ENCODE measurements at regions not wholly inside any gene's neighbourhood (a gene's known extent, or its start where the extent isn't known, plus 50 kb on each side); places are given as distances from the start of the nearest gene placed in this dataset.

DNA sequence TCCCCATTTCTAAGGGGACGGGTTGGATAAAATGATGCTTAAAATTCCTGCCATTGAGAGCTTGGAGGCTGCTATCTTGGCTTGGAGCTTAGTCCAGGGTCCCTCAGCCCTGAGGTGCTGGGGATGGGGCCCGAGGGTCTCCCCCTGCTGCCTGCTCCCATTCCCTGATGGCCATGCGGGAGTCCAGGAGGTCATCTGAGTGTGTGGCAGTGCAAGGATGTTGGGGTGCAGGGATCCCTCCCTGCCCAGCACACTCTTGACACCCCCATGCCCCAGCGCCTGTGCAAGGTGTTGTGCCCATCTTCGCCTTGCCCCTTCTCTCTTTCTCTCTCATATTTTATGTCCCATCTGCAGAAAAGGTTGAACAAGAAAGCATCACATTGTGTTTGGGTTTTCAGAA, 90.4 kb downstream of the IRF8 start:
- ChIA-PET CTCF (interaction anchor here (1.2 to 22.7 kb wide), 7 partner anchors 9 to 176 kb away, joined by 3 to 345 read pairs (median 20); no protein-coding TSS in a partner anchor), POLR2A (no interaction called here)
- DNase-seq (ENCODE audit: low read depth in 1 of 2, low spot score in 1 of 2), result no peak
- TF ChIP-seq FOXS1 (CRISPR knock-in tag; IDR thresholded peaks at IDR 0.05) (no peak), CBX8 (IDR thresholded peaks at IDR 0.05) (no peak), RNF2 (IDR thresholded peaks at IDR 0.05; ENCODE audit: borderline replicate concordance, low read depth) (no peak), CBX2 (IDR thresholded peaks at IDR 0.05; ENCODE audit: borderline replicate concordance, low read depth) (no peak), FOSB (CRISPR knock-in tag; IDR thresholded peaks at IDR 0.05) (no peak), SMC3 (IDR thresholded peaks at IDR 0.05) (no peak)
- TF ChIP-seq, protein P1, sequence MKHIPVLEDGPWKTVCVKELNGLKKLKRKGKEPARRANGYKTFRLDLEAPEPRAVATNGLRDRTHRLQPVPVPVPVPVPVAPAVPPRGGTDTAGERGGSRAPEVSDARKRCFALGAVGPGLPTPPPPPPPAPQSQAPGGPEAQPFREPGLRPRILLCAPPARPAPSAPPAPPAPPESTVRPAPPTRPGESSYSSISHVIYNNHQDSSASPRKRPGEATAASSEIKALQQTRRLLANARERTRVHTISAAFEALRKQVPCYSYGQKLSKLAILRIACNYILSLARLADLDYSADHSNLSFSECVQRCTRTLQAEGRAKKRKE (CRISPR knock-in tag; IDR thresholded peaks at IDR 0.05; ENCODE audit: low read depth), result no peak
- Histone ChIP-seq H3K4me3 (no peak overlapping the region), H3K27ac (no peak overlapping the region), H3K4me2 (no peak overlapping the region), H3K9me3 (no peaks in the 10 kb centered on the region), H3K4me1 (no peaks in the 10 kb centered on the region)
- no peak for FAIRE-seq
- ATAC-seq, result no peak
- WGBS (ENCODE audit: missing lambda C conversion rate), result 25% methylated on average over 5 of the region's 5 CpGs

DNA sequence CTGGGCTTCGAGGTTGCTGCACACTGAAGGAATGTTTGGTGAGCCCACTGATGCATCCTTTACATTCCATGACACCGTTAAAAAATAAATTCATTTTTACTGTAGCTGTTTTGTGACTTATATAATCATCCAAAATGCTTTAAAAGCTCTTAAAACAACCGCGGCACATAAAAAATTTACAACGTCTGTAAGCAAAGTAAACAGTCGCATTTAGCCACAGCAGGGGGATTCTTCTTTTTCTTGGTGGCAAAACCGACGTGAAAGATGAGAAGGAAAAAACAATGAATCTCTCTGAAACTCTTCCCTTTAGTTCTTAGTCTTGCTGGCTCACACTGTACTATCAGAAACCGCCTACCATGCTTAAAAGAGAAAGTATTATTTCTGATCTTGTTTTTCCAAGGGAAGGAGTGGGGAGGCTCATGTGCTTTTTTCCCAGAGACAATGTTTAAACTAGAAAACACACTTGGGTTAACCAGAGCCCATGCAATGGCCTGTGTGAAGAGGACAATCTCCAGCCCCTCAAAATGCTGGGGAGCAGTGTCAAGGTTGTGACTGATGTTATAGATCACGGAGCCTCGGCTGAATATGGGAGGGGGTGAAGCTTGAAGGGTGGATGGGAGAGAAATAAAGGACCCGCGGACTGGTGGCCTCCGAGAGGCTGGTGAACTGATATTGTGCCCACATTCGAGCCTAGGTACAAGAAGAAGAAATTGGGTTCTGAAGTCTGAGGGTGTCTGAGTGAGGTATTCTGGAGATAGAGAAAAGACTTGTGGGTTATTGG, 91.1 kb downstream of the IRF8 start:
- 32% methylated on average over 15 of the region's 15 CpGs for WGBS (ENCODE audit: missing lambda C conversion rate)
- CTCF ChIA-PET, result interaction anchor here (0.8 to 22.7 kb wide), 9 partner anchors 19 to 180 kb away, joined by 3 to 345 read pairs (median 8); no protein-coding TSS in a partner anchor
- Histone ChIP-seq H3K4me1 (no peaks in the 10 kb centered on the region), H3K27ac (no peak overlapping the region), H3K4me3 (no peak overlapping the region), H3K4me2 (no peak overlapping the region), H3K9me3 (no peaks in the 10 kb centered on the region)
- TF ChIP-seq TFCP2L1 (CRISPR knock-in tag; IDR thresholded peaks at IDR 0.05) (no peak), CEBPB (IDR thresholded peaks at IDR 0.05) (no peak), JUNB (IDR thresholded peaks at IDR 0.05) (no peak), RARB (CRISPR knock-in tag; IDR thresholded peaks at IDR 0.05) (no peak), KDM5A (IDR thresholded peaks at IDR 0.05) (no peak), MAZ (IDR thresholded peaks at IDR 0.05; ENCODE audit: borderline replicate concordance, low read depth, low read length) (no peak), EP300 (IDR thresholded peaks at IDR 0.05) (no peak), NR3C1 (IDR thresholded peaks at IDR 0.05) (no peak), CHD2 (IDR thresholded peaks at IDR 0.05; ENCODE audit: low read length, partially characterized antibody) (no peak), ZSCAN20 (CRISPR knock-in tag; IDR thresholded peaks at IDR 0.05) (no peak), RCOR1 (IDR thresholded peaks at IDR 0.05; ENCODE audit: low read depth, low read length) (no peak), CBX2 (IDR thresholded peaks at IDR 0.05; ENCODE audit: borderline replicate concordance, low read depth) (no peak), HDAC2 (IDR thresholded peaks at IDR 0.05) (no peak), ZFP36 (IDR thresholded peaks at IDR 0.05; ENCODE audit: borderline replicate concordance, partially characterized antibody) (no peak), RAD21 (conservative IDR thresholded peaks at IDR 0.05 in 1 of 2, IDR thresholded peaks at IDR 0.05 in 1 of 2) (no peak), FOSB (CRISPR knock-in tag; IDR thresholded peaks at IDR 0.05) (no peak), HEYL (CRISPR knock-in tag; IDR thresholded peaks at IDR 0.05) (no peak), TP53 (CRISPR knock-in tag; IDR thresholded peaks at IDR 0.05) (no peak)
- TF ChIP-seq, protein P2, sequence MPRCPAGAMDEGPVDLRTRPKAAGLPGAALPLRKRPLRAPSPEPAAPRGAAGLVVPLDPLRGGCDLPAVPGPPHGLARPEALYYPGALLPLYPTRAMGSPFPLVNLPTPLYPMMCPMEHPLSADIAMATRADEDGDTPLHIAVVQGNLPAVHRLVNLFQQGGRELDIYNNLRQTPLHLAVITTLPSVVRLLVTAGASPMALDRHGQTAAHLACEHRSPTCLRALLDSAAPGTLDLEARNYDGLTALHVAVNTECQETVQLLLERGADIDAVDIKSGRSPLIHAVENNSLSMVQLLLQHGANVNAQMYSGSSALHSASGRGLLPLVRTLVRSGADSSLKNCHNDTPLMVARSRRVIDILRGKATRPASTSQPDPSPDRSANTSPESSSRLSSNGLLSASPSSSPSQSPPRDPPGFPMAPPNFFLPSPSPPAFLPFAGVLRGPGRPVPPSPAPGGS (IDR thresholded peaks at IDR 0.05), result no peak
- TF ChIP-seq, protein P3, sequence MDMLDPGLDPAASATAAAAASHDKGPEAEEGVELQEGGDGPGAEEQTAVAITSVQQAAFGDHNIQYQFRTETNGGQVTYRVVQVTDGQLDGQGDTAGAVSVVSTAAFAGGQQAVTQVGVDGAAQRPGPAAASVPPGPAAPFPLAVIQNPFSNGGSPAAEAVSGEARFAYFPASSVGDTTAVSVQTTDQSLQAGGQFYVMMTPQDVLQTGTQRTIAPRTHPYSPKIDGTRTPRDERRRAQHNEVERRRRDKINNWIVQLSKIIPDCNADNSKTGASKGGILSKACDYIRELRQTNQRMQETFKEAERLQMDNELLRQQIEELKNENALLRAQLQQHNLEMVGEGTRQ (IDR thresholded peaks at IDR 0.05), result no peak
- ATAC-seq, result no peak
- POLR2A ChIA-PET, result no interaction called here
- no peak for DNase-seq (ENCODE audit: low read depth in 1 of 2, low spot score in 1 of 2)
- no peak for FAIRE-seq

Data from A549 (cell line).